CD8-positive, alpha-beta memory T cell (primary cell): ENCODE measurements at regions not wholly inside any gene's neighbourhood (a gene's known extent, or its start where the extent isn't known, plus 50 kb on each side); places are given as distances from the start of the nearest gene placed in this dataset.

Experiments
- CTCF ChIA-PET: fragments of 350-600 bp; sonication (Branson Sonifier 250); formaldehyde crosslinking; loops from one replicate; lab custom pipeline; 2021; ENCODE audit warnings: antibody characterized with exemption; lab: Charles Lee
- POLR2A ChIA-PET: fragments of 350-600 bp; sonication (Branson Sonifier 250); formaldehyde crosslinking; loops from one replicate; lab custom pipeline; 2021; ENCODE audit warnings: antibody characterized with exemption; lab: Charles Lee
- DNase-seq, 5 donors: peaks; one replicate each; pipeline versions ENCODE4 v3.0.0 to v3.0.0-alpha.2; 2020 to 2022; ENCODE audit warnings: mixed read lengths in 1 of 5
- H3K27ac ChIP-seq: one replicate; pipeline ENCODE4 v1.7.0; 2013; ENCODE audit warnings: low read depth, mild to moderate bottlenecking, low read length, moderate library complexity
- H3K27me3 ChIP-seq: 2 replicates; pipeline ENCODE4 v1.7.0; 2013; ENCODE audit warnings: low read length, mild to moderate bottlenecking; ENCODE audit not compliant: insufficient read depth, poor library complexity, severe bottlenecking
- H3K36me3 ChIP-seq: 2 replicates; pipeline ENCODE4 v1.7.0; 2013; ENCODE audit warnings: mild to moderate bottlenecking, low read length, moderate library complexity; ENCODE audit not compliant: insufficient read depth
- H3K4me1 ChIP-seq: 2 replicates; pipeline ENCODE4 v1.7.0; 2013; ENCODE audit warnings: mild to moderate bottlenecking, low read length, moderate library complexity; ENCODE audit not compliant: insufficient read depth
- H3K4me3 ChIP-seq: 2 replicates; pipeline ENCODE4 v1.7.0; 2013; ENCODE audit warnings: mild to moderate bottlenecking, low read length
- H3K9me3 ChIP-seq: 2 replicates; pipeline ENCODE4 v1.7.0; 2013; ENCODE audit warnings: mild to moderate bottlenecking, low read length
- H3K27ac Mint-ChIP-seq, 8 donors: one replicate each; pipeline ENCODE4 v1.8.0; 2020 to 2021; ENCODE audit warnings: mixed read lengths in 8 of 8, mild to moderate bottlenecking in 6 of 8, inconsistent platforms in 3 of 8, moderate library complexity in 3 of 8
- H3K27me3 Mint-ChIP-seq, 2 donors: one replicate each; pipeline ENCODE4 v1.8.0; 2020 to 2021; ENCODE audit warnings: mixed read lengths in 2 of 2, mild to moderate bottlenecking in 1 of 2, moderate library complexity in 1 of 2
- H3K36me3 Mint-ChIP-seq, 3 donors: one replicate each; pipeline ENCODE4 v1.8.0; 2020 to 2021; ENCODE audit warnings: mixed read lengths in 3 of 3, inconsistent platforms in 1 of 3, mild to moderate bottlenecking in 1 of 3
- H3K4me1 Mint-ChIP-seq, 3 donors: one replicate each; pipeline ENCODE4 v1.8.0; 2020 to 2021; ENCODE audit warnings: mixed read lengths in 3 of 3, inconsistent platforms in 1 of 3, mild to moderate bottlenecking in 1 of 3
- H3K4me3 Mint-ChIP-seq, 7 donors: one replicate each; pipeline ENCODE4 v1.8.0; 2020 to 2021; ENCODE audit warnings: mixed read lengths in 7 of 7, mild to moderate bottlenecking in 6 of 7, moderate library complexity in 4 of 7, inconsistent platforms in 2 of 7
- H3K9me3 Mint-ChIP-seq, 5 donors: one replicate each; pipeline ENCODE4 v1.8.0; 2020 to 2022; ENCODE audit warnings: mixed read lengths in 5 of 5, mild to moderate bottlenecking in 3 of 5, moderate library complexity in 2 of 5, inconsistent platforms in 1 of 5

DNA sequence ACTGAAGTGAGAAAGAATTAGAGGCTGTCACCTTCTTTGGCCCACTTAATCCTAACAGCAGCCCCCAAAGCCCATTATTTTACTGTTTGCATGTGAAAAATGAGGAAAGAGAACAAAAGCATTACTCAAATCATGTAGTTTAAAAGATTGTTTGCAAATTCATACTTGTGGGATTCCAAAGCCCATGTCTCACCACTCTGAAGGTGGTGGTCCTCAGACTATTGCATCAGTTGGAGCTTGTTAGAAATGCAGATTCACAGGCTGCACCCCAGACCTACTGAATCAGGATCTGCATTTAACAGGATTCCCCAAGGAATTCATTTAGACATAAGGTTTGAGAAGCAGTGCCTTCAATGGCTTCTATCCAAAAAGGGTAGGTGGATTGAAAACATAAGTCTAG is 93.7 kb upstream of the PDE1C start:
- Histone ChIP-seq H3K9me3 (no peaks in the 10 kb centered on the region), H3K4me1 (no peaks in the 10 kb centered on the region), H3K4me3 (no peak overlapping the region), H3K36me3 (no peaks in the 10 kb centered on the region), H3K27ac (no peak overlapping the region), H3K27me3 (no peaks in the 10 kb centered on the region)
- Mint-ChIP-seq H3K27me3 (no peaks in the 10 kb centered on the region), H3K36me3 (no peaks in the 10 kb centered on the region), H3K9me3 (peaks cover 0 to 6% (median 0%) of the 10 kb centered on the region in 5 donors), H3K4me1 (no peaks in the 10 kb centered on the region), H3K4me3 (no peak overlapping the region), H3K27ac (no peak overlapping the region)
- ChIA-PET POLR2A (no interaction called here), CTCF (no interaction called here)
- DNase-seq, result no peak

DNA sequence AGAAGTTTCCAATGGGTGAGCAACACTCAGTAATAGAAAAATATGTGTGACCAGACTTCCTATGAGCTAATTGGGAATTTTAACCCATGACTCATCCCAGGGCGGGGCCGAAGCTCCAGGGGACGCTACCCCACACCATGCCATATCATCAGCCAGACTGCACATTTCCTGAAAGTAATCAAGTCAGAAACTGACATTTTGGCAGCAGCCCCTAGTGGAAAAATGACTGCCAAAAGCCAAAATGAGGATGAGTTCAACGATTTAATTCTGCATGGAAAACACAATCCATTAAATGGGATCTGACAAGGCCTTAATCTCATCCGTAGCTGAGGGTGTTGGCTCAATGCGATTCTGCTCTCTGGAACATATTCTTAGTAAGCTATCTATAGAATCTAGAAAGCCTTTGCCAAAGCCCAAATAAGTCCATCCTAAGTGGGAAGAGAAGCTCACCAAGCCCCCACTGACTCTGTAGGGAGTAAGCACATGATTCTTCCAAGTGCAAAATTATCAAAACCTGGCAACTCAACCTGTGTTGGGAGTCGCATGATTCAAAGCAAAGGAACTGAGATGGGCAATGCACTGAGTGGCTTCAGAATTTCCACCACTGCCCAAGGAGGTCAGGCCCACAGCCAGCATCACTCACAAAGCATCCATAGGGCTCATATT is 93.1 kb upstream of the PDE1C start:
- DNase-seq, result no peak
- H3K36me3 ChIP-seq, result no peaks in the 10 kb centered on the region
- H3K36me3 Mint-ChIP-seq, result no peaks in the 10 kb centered on the region
- no peak overlapping the region for H3K27ac Mint-ChIP-seq
- H3K27me3 Mint-ChIP-seq, result no peaks in the 10 kb centered on the region
- H3K27me3 ChIP-seq, result no peaks in the 10 kb centered on the region
- no peak overlapping the region for H3K4me3 Mint-ChIP-seq
- no peak overlapping the region for H3K27ac ChIP-seq
- ChIA-PET POLR2A (no interaction called here), CTCF (no interaction called here)
- no peaks in the 10 kb centered on the region for H3K9me3 ChIP-seq
- H3K9me3 Mint-ChIP-seq, result peaks cover 0 to 6% (median 0%) of the 10 kb centered on the region in 5 donors
- H3K4me1 ChIP-seq, result no peaks in the 10 kb centered on the region
- no peaks in the 10 kb centered on the region for H3K4me1 Mint-ChIP-seq
- no peak overlapping the region for H3K4me3 ChIP-seq

- H3K9me3 Mint-ChIP-seq, result peaks cover 0 to 6% (median 0%) of the 10 kb centered on the region in 5 donors
- Histone ChIP-seq H3K4me3 (no peak overlapping the region), H3K27me3 (no peaks in the 10 kb centered on the region), H3K4me1 (no peaks in the 10 kb centered on the region), H3K9me3 (no peaks in the 10 kb centered on the region), H3K36me3 (no peaks in the 10 kb centered on the region), H3K27ac (no peak overlapping the region)
- POLR2A ChIA-PET, result no interaction called here
- H3K27me3 Mint-ChIP-seq, result no peaks in the 10 kb centered on the region
- DNase-seq, result no peak
- no peak overlapping the region for H3K27ac Mint-ChIP-seq
- H3K4me3 Mint-ChIP-seq, result no peak overlapping the region
- H3K4me1 Mint-ChIP-seq, result no peaks in the 10 kb centered on the region
- H3K36me3 Mint-ChIP-seq, result no peaks in the 10 kb centered on the region
- CTCF ChIA-PET, result no interaction called here
These were observed 91.5 kb upstream of the PDE1C start for GRCh38 chr7:32161708-32162107.

- no peaks in the 10 kb centered on the region for H3K27me3 Mint-ChIP-seq
- H3K9me3 ChIP-seq, result no peaks in the 10 kb centered on the region
- H3K4me3 Mint-ChIP-seq, result no peak overlapping the region
- no peaks in the 10 kb centered on the region for H3K36me3 Mint-ChIP-seq
- no peaks in the 10 kb centered on the region for H3K27me3 ChIP-seq
- ChIA-PET POLR2A (no interaction called here), CTCF (interaction anchor here (1.2 kb wide), 1 partner anchor 9 kb away, joined by 3 read pairs; no protein-coding TSS in a partner anchor)
- no peaks in the 10 kb centered on the region for H3K4me1 ChIP-seq
- no peaks in the 10 kb centered on the region for H3K36me3 ChIP-seq
- H3K4me3 ChIP-seq, result no peak overlapping the region
- H3K9me3 Mint-ChIP-seq, result peaks cover 0 to 8% (median 0%) of the 10 kb centered on the region in 5 donors
- DNase-seq, result no peak
- no peak overlapping the region for H3K27ac ChIP-seq
- H3K4me1 Mint-ChIP-seq, result no peaks in the 10 kb centered on the region
- H3K27ac Mint-ChIP-seq, result peak overlapping the region in 1 of 8 donors; percentile 87
These were observed 88.8 kb upstream of the PDE1C start for GRCh38 chr7:32158751-32159745.

DNA sequence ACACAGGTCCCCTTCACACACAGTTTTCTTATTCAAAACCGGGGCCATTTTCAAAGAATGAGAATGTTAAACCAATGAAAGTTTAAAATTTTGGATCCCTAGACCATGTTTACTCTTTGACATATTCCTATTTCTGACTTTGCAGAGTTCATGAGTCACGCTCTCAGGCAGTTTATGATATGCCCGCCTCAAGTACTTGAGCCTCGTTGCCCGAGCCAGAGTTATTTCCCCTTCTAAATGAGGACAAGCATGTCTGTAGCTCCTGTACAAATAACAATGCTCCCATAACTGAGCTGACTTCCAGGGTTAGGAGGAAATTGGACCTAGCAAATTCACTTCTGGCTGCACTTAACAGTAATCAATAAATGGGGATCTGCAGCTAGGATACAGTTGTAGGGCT is 87.9 kb upstream of the PDE1C start:
- no peaks in the 10 kb centered on the region for H3K36me3 ChIP-seq
- POLR2A ChIA-PET, result no interaction called here

DNA sequence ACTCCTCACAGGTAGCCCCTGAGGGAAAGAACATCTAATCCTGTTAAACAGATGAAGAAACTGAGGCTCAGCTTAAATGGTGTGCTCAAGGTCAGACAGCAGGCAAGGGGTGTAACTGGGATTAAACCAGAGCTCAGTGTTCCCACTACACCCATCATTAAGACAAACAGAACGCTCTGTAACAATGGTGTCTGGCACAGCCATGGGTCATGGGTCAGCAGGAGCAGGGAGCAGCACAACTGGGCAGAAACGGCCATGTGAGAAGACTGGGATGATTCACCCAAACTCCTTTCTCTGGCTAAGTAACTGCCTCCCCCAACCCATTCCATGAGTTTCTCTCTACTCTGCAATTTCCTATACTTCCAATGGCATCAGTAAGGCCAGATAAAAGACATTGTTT is 85.5 kb upstream of the PDE1C start:
- CTCF ChIA-PET, result no interaction called here

More for the DNA sequence above, 87.9 kb upstream of the PDE1C start:
- no peak for DNase-seq
- Mint-ChIP-seq H3K4me1 (no peaks in the 10 kb centered on the region), H3K4me3 (no peak overlapping the region), H3K9me3 (peaks cover 0 to 8% (median 0%) of the 10 kb centered on the region in 5 donors), H3K36me3 (no peaks in the 10 kb centered on the region), H3K27me3 (no peaks in the 10 kb centered on the region), H3K27ac (no peak overlapping the region)
- no peaks in the 10 kb centered on the region for H3K4me1 ChIP-seq
- no peaks in the 10 kb centered on the region for H3K27me3 ChIP-seq
- H3K9me3 ChIP-seq, result no peaks in the 10 kb centered on the region
- H3K4me3 ChIP-seq, result no peak overlapping the region
- no peak overlapping the region for H3K27ac ChIP-seq
- CTCF ChIA-PET, result interaction anchor here (1.2 kb wide), 1 partner anchor 10 kb away, joined by 3 read pairs; no protein-coding TSS in a partner anchor

GRCh38 chr7:32154797-32155196 is 84.6 kb upstream of the PDE1C start:
- no peak overlapping the region for H3K27ac ChIP-seq
- H3K27me3 ChIP-seq, result no peaks in the 10 kb centered on the region
- no peaks in the 10 kb centered on the region for H3K9me3 ChIP-seq
- no peak for DNase-seq
- H3K36me3 Mint-ChIP-seq, result no peaks in the 10 kb centered on the region
- POLR2A ChIA-PET, result no interaction called here
- H3K4me3 ChIP-seq, result no peak overlapping the region
- peaks cover 0 to 1% of the 10 kb centered on the region in 2 donors for H3K27me3 Mint-ChIP-seq
- H3K4me1 Mint-ChIP-seq, result no peaks in the 10 kb centered on the region
- CTCF ChIA-PET, result no interaction called here
- no peaks in the 10 kb centered on the region for H3K36me3 ChIP-seq
- H3K4me3 Mint-ChIP-seq, result no peak overlapping the region
- H3K4me1 ChIP-seq, result no peaks in the 10 kb centered on the region
- H3K9me3 Mint-ChIP-seq, result peaks cover 0 to 6% (median 0%) of the 10 kb centered on the region in 5 donors
- no peak overlapping the region for H3K27ac Mint-ChIP-seq

More for the DNA sequence above, 85.5 kb upstream of the PDE1C start:
- Histone ChIP-seq H3K36me3 (no peaks in the 10 kb centered on the region), H3K4me1 (no peaks in the 10 kb centered on the region), H3K4me3 (no peak overlapping the region), H3K27ac (no peak overlapping the region), H3K9me3 (no peaks in the 10 kb centered on the region), H3K27me3 (no peaks in the 10 kb centered on the region)
- Mint-ChIP-seq H3K27ac (peak overlapping the region in 1 of 8 donors; percentile 29), H3K27me3 (peaks cover 0 to 1% of the 10 kb centered on the region in 2 donors), H3K9me3 (peaks cover 0 to 6% (median 0%) of the 10 kb centered on the region in 5 donors), H3K36me3 (no peaks in the 10 kb centered on the region), H3K4me3 (no peak overlapping the region), H3K4me1 (no peaks in the 10 kb centered on the region)
- POLR2A ChIA-PET, result no interaction called here
- DNase-seq, result no peak

GRCh38 chr7:32153006-32153405 is 82.8 kb upstream of the PDE1C start:
- H3K9me3 Mint-ChIP-seq, result peaks cover 0 to 4% (median 0%) of the 10 kb centered on the region in 5 donors
- Histone ChIP-seq H3K27me3 (no peaks in the 10 kb centered on the region), H3K4me3 (no peak overlapping the region), H3K4me1 (no peaks in the 10 kb centered on the region), H3K9me3 (no peaks in the 10 kb centered on the region), H3K36me3 (no peaks in the 10 kb centered on the region), H3K27ac (no peak overlapping the region)
- DNase-seq, result no peak
- ChIA-PET CTCF (no interaction called here), POLR2A (no interaction called here)
- no peak overlapping the region for H3K4me3 Mint-ChIP-seq
- no peaks in the 10 kb centered on the region for H3K36me3 Mint-ChIP-seq
- no peaks in the 10 kb centered on the region for H3K4me1 Mint-ChIP-seq
- peaks cover 0 to 1% of the 10 kb centered on the region in 2 donors for H3K27me3 Mint-ChIP-seq
- H3K27ac Mint-ChIP-seq, result no peak overlapping the region
